HG03060 (cell line): ENCODE measurements at regions not wholly inside any gene's neighbourhood (a gene's known extent, or its start where the extent isn't known, plus 50 kb on each side); places are given as distances from the start of the nearest gene placed in this dataset.
"Not testable (repeated sequence)": the region's sequence is repeated elsewhere in the genome, so short reads cannot be mapped to it uniquely, and the experiment has no call there.

Source experiments
- ATAC-seq: cut with Tn5 transposase; IDR thresholded peaks from one replicate; pipeline ENCODE4 v1.9.1; 2021; ENCODE audit warnings: low read depth, moderate number of reproducible peaks; ENCODE audit not compliant: unreplicated experiment

GRCh38 chr7:15839416-15840100, 153.1 kb upstream of the MEOX2 start:
- no peak for ATAC-seq

GRCh38 chr7:15838265-15838664, 151.8 kb upstream of the MEOX2 start:
- no peak for ATAC-seq

GRCh38 chr7:15837306-15837950, 150.9 kb upstream of the MEOX2 start:
- ATAC-seq: no peak

GRCh38 chr7:15836651-15837050, 150.2 kb upstream of the MEOX2 start:
- ATAC-seq: no peak

GRCh38 chr7:15836041-15836440, 149.6 kb upstream of the MEOX2 start:
- ATAC-seq: no peak

- no peak for ATAC-seq
Observed at GRCh38 chr7:15834446-15834845, 148.0 kb upstream of the MEOX2 start.

- ATAC-seq: no peak
Observed at GRCh38 chr7:15832996-15833395, 146.5 kb upstream of the MEOX2 start.

GRCh38 chr7:15831606-15832005, 145.1 kb upstream of the MEOX2 start:
- no peak for ATAC-seq

- no peak for ATAC-seq
Observed at GRCh38 chr7:15829691-15830090, 143.2 kb upstream of the MEOX2 start.

GRCh38 chr7:15828881-15829280, 142.4 kb upstream of the MEOX2 start:
- no peak for ATAC-seq

- ATAC-seq: no peak
Observed at GRCh38 chr7:15821484-15822427, 135.3 kb upstream of the MEOX2 start.

- ATAC-seq: no peak
Observed at GRCh38 chr7:15820319-15820718, 133.8 kb upstream of the MEOX2 start.

GRCh38 chr7:15816835-15817426, 130.4 kb upstream of the MEOX2 start:
- no peak for ATAC-seq

- ATAC-seq: no peak
Observed at GRCh38 chr7:15813448-15813847, 127.0 kb upstream of the MEOX2 start.

- not testable (repeated sequence) for ATAC-seq
Observed at GRCh38 chr7:15810383-15810782, 123.9 kb upstream of the MEOX2 start.

GRCh38 chr7:15809936-15810335, 123.5 kb upstream of the MEOX2 start:
- not testable (repeated sequence) for ATAC-seq

- no peak for ATAC-seq
Observed at GRCh38 chr7:15805891-15806290, 119.4 kb upstream of the MEOX2 start.

GRCh38 chr7:15802425-15802824, 115.9 kb upstream of the MEOX2 start:
- ATAC-seq: no peak

GRCh38 chr7:15801551-15801950, 115.1 kb upstream of the MEOX2 start:
- no peak for ATAC-seq

- no peak for ATAC-seq
Observed at GRCh38 chr7:15801041-15801440, 114.6 kb upstream of the MEOX2 start.

GRCh38 chr7:15798081-15798480, 111.6 kb upstream of the MEOX2 start:
- ATAC-seq: no peak
